HCT116 (cell line): ENCODE measurements at regions not wholly inside any gene's neighbourhood (a gene's known extent, or its start where the extent isn't known, plus 50 kb on each side); places are given as distances from the start of the nearest gene placed in this dataset.

Experiments
- ATAC-seq: fragments of 200-7000 bp; cut with Tn5 transposase; 2 replicates; pipeline ENCODE4 v1.9.1; 2020; ENCODE audit warnings: mild to moderate bottlenecking, moderate library complexity
- BruUV-seq: library from RNA; stranded (reverse); fragments of 400-500 nt; replicated peaks from 2 replicates; lab custom pipeline; 2021; lab: Mats Ljungman, UMichigan
- CTCF ChIA-PET: fragments of 300-600 bp; sonication (Branson Sonifier 250); formaldehyde crosslinking; loops from one replicate; lab custom pipeline; 2021; ENCODE audit warnings: antibody characterized with exemption; lab: Charles Lee
- POLR2A ChIA-PET: fragments of 300-600, 350-600 bp; sonication (Branson Sonifier 250); formaldehyde crosslinking; loops from one replicate; lab custom pipeline; 2021; ENCODE audit warnings: antibody characterized with exemption; lab: Charles Lee
- RAD21 ChIA-PET, 2 experiments: fragments of 300-600 bp; sonication (Branson Sonifier 250); formaldehyde crosslinking; loops; one replicate each; lab custom pipeline; 2023; ENCODE audit warnings: low total read pairs in 2 of 2; ENCODE audit not compliant: uncharacterized antibody in 2 of 2, unreplicated experiment in 2 of 2, low non-redundant PET in 1 of 2; lab: Charles Lee
- DNase-seq: peaks from one replicate; pipeline ENCODE4 v3.0.0-alpha.2; 2010; ENCODE audit warnings: low read depth, low spot score
- H2AFZ ChIP-seq: fragments of 200-600 bp; shearing (Covaris generic), sonication (generic); 2 replicates; pipeline ENCODE4 v1.6.1; 2017; ENCODE audit warnings: low read depth, mixed run types, mixed read lengths, antibody characterized with exemption, low read length; ENCODE audit not compliant: poor library complexity, severe bottlenecking
- H3K27ac ChIP-seq: 2 replicates; pipeline ENCODE4 v1.5.1; 2012; ENCODE audit warnings: low read depth, low read length
- H3K27me3 ChIP-seq: fragments of 200-600 bp; sonication (generic); 2 replicates; pipeline ENCODE4 v1.6.1; 2016; ENCODE audit warnings: mixed run types, low read length, mixed read lengths; ENCODE audit not compliant: insufficient read depth
- H3K36me3 ChIP-seq, 2 experiments: fragments of 200-500 bp in 1 of 2; fragments of 200-600 bp in 1 of 2; sonication (Bioruptor generic) in 1 of 2; sonication (generic) in 1 of 2; 2 replicates each; pipeline versions ENCODE4 v1.5.1 to v1.6.1; 2014 to 2016; ENCODE audit warnings: low read length in 2 of 2, inconsistent platforms in 1 of 2, mixed read lengths in 1 of 2, mixed run types in 1 of 2; ENCODE audit not compliant: insufficient read depth in 2 of 2, control insufficient read depth in 1 of 2
- H3K4me1 ChIP-seq, 2 experiments: fragments of 200-600 bp in 1 of 2; sonication (generic) in 1 of 2; 2 replicates each; pipeline versions ENCODE4 v1.5.1 to v1.6.1; 2012 to 2017; ENCODE audit warnings: low read length in 2 of 2, inconsistent platforms in 1 of 2, mild to moderate bottlenecking in 1 of 2, mixed read lengths in 1 of 2, mixed run types in 1 of 2, moderate library complexity in 1 of 2; ENCODE audit not compliant: insufficient read depth in 2 of 2, control insufficient read depth in 1 of 2
- H3K4me2 ChIP-seq: fragments of 200-600 bp; sonication (generic); 2 replicates; pipeline ENCODE4 v1.6.1; 2017; ENCODE audit warnings: mixed run types, low read length, mixed read lengths
- H3K4me3 ChIP-seq, 2 experiments: fragments of 200-600 bp in 1 of 2; sonication (generic) in 1 of 2; replicated peaks in 1 of 2; 2 replicates each; pipeline ENCODE4 v1.5.1; 2011 to 2016; ENCODE audit warnings: low read length in 2 of 2, control low read depth in 1 of 2, low read depth in 1 of 2, mild to moderate bottlenecking in 1 of 2, mixed read lengths in 1 of 2, mixed run types in 1 of 2
- H3K79me2 ChIP-seq: fragments of 200-600 bp; sonication (generic); 2 replicates; pipeline ENCODE4 v1.6.1; 2017; ENCODE audit warnings: mild to moderate bottlenecking, mixed run types, low read length, moderate library complexity, mixed read lengths; ENCODE audit not compliant: insufficient read depth
- H3K9ac ChIP-seq: fragments of 200-600 bp; sonication (generic); 2 replicates; pipeline ENCODE4 v1.6.1; 2016; ENCODE audit warnings: low read length, mixed read lengths
- H3K9me2 ChIP-seq: fragments of 200-600 bp; sonication (generic), shearing (Covaris generic); 2 replicates; pipeline ENCODE4 v1.6.1; 2017; ENCODE audit warnings: mixed run types, mild to moderate bottlenecking, moderate library complexity; ENCODE audit not compliant: insufficient read depth
- H3K9me3 ChIP-seq, 2 experiments: fragments of 200-500 bp in 1 of 2; fragments of 200-600 bp in 1 of 2; sonication (Bioruptor generic) in 1 of 2; sonication (generic) in 1 of 2; 2 replicates each; pipeline ENCODE4 v1.6.1; 2014 to 2017; ENCODE audit warnings: low read length in 2 of 2, mixed read lengths in 2 of 2, inconsistent platforms in 1 of 2, low read depth in 1 of 2, mild to moderate bottlenecking in 1 of 2, mixed run types in 1 of 2, moderate library complexity in 1 of 2; ENCODE audit not compliant: control insufficient read depth in 1 of 2, insufficient read depth in 1 of 2
- H4K20me1 ChIP-seq: fragments of 200-600 bp; sonication (generic), shearing (Covaris generic); 2 replicates; pipeline ENCODE4 v1.6.1; 2017; ENCODE audit warnings: mixed run types, mild to moderate bottlenecking, moderate library complexity; ENCODE audit not compliant: insufficient read depth
- ATF3 ChIP-seq: IDR thresholded peaks from 2 replicates; pipeline ENCODE4 v1.6.1; 2012
- CEBPB ChIP-seq: IDR thresholded peaks from 2 replicates; pipeline ENCODE4 v1.6.1; 2012; ENCODE audit warnings: low read depth
- EGR1 ChIP-seq: IDR thresholded peaks from 2 replicates; pipeline ENCODE4 v1.6.1; 2012; ENCODE audit warnings: low read depth
- ELF1 ChIP-seq: IDR thresholded peaks from 2 replicates; pipeline ENCODE4 v1.6.1; 2012; ENCODE audit warnings: low read depth, borderline replicate concordance
- POLR2A ChIP-seq: IDR thresholded peaks from 2 replicates; pipeline ENCODE4 v1.7.0; 2011; ENCODE audit warnings: borderline replicate concordance; ENCODE audit not compliant: insufficient read depth, insufficient read length; ENCODE audit errors: extremely low read depth
- SIN3A ChIP-seq: IDR thresholded peaks from 2 replicates; pipeline ENCODE4 v1.6.1; 2012; ENCODE audit warnings: low read depth
- SP1 ChIP-seq: IDR thresholded peaks from 2 replicates; pipeline ENCODE4 v1.6.1; 2012; ENCODE audit warnings: low read depth
- ZFX ChIP-seq: fragments of 450-650 bp; IDR thresholded peaks from 2 replicates; pipeline ENCODE4 v1.6.1; 2017
- ZNF274 ChIP-seq: fragments of 200-500 bp; sonication (Bioruptor generic); IDR thresholded peaks from 2 replicates; pipeline ENCODE4 v1.6.1; 2014; ENCODE audit warnings: mild to moderate bottlenecking, low read depth, low read length, inconsistent platforms
- intact Hi-C: fragments of 100-400 bp; cut with micrococcal nuclease; formaldehyde crosslinking; loops from 2 replicates; pipeline ENCODE4 v1.10.0; 2022
- TF ChIP-seq, protein P1 (sequence below): IDR thresholded peaks from 2 replicates; pipeline ENCODE4 v1.6.1; 2012; ENCODE audit warnings: low read depth

GRCh38 chr6:165950316-165950715 is 217.3 kb downstream of the TBXT start:
- ChIA-PET RAD21 (no interaction called here), POLR2A (no interaction called here), CTCF (no interaction called here)
- ATAC-seq, result no peak
- Histone ChIP-seq H3K4me3 (no peak overlapping the region), H4K20me1 (no peaks in the 10 kb centered on the region), H3K36me3 (no peaks in the 10 kb centered on the region), H3K27ac (no peak overlapping the region), H3K27me3 (no peaks in the 10 kb centered on the region), H3K79me2 (no peaks in the 10 kb centered on the region), H3K9me2 (no peaks in the 10 kb centered on the region), H3K4me2 (no peak overlapping the region), H2AFZ (no peak overlapping the region), H3K9me3 (no peaks in the 10 kb centered on the region), H3K9ac (no peak overlapping the region), H3K4me1 (no peaks in the 10 kb centered on the region)
- DNase-seq, result no peak
- no peak for TF ChIP-seq EGR1
- no peak for TF ChIP-seq CEBPB
- TF ChIP-seq, protein P1, sequence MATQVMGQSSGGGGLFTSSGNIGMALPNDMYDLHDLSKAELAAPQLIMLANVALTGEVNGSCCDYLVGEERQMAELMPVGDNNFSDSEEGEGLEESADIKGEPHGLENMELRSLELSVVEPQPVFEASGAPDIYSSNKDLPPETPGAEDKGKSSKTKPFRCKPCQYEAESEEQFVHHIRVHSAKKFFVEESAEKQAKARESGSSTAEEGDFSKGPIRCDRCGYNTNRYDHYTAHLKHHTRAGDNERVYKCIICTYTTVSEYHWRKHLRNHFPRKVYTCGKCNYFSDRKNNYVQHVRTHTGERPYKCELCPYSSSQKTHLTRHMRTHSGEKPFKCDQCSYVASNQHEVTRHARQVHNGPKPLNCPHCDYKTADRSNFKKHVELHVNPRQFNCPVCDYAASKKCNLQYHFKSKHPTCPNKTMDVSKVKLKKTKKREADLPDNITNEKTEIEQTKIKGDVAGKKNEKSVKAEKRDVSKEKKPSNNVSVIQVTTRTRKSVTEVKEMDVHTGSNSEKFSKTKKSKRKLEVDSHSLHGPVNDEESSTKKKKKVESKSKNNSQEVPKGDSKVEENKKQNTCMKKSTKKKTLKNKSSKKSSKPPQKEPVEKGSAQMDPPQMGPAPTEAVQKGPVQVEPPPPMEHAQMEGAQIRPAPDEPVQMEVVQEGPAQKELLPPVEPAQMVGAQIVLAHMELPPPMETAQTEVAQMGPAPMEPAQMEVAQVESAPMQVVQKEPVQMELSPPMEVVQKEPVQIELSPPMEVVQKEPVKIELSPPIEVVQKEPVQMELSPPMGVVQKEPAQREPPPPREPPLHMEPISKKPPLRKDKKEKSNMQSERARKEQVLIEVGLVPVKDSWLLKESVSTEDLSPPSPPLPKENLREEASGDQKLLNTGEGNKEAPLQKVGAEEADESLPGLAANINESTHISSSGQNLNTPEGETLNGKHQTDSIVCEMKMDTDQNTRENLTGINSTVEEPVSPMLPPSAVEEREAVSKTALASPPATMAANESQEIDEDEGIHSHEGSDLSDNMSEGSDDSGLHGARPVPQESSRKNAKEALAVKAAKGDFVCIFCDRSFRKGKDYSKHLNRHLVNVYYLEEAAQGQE, result no peak
- no peak for TF ChIP-seq ATF3
- no peak for TF ChIP-seq SP1
- TF ChIP-seq SIN3A, result no peak
- TF ChIP-seq ZNF274, result no peak
- no peak for TF ChIP-seq POLR2A
- no peak for TF ChIP-seq ZFX
- TF ChIP-seq ELF1, result no peak
- no TSS peak for BruUV-seq
- intact Hi-C loops, result no loop called here
